GM10266 (cell line): ENCODE measurements at regions not wholly inside any gene's neighbourhood (a gene's known extent, or its start where the extent isn't known, plus 50 kb on each side); places are given as distances from the start of the nearest gene placed in this dataset.

Experiments used
- DNase-seq: peaks from one replicate; pipeline ENCODE4 v3.0.0; 2012; ENCODE audit errors: extremely low spot score
- TF ChIP-seq, protein P1 (sequence below): IDR thresholded peaks from 2 replicates; pipeline ENCODE4 v1.5.1; 2012; ENCODE audit warnings: mild to moderate bottlenecking, low read depth; ENCODE audit not compliant: control insufficient read depth, insufficient read depth; ENCODE audit errors: missing control alignments

DNA sequence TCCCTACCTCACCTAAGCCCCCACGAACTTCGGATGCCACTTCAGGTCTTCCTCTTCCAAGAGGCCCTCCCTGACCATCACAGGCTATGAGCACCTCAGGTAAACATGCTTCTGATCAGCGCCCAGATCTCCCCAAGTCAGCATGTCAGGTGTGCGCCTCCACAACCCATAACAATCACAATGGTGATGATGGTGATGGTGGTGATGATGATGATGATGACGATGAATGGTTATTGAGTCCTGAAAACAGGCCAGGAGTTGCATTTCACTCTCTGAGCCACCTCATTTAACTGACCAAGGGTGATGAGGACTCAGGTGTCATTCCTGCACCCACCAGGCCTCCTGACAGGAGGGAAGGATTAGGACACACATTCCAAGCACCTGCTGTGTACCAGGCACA lies 426.6 kb upstream of the SULF2 start:
- TF ChIP-seq, protein P1, sequence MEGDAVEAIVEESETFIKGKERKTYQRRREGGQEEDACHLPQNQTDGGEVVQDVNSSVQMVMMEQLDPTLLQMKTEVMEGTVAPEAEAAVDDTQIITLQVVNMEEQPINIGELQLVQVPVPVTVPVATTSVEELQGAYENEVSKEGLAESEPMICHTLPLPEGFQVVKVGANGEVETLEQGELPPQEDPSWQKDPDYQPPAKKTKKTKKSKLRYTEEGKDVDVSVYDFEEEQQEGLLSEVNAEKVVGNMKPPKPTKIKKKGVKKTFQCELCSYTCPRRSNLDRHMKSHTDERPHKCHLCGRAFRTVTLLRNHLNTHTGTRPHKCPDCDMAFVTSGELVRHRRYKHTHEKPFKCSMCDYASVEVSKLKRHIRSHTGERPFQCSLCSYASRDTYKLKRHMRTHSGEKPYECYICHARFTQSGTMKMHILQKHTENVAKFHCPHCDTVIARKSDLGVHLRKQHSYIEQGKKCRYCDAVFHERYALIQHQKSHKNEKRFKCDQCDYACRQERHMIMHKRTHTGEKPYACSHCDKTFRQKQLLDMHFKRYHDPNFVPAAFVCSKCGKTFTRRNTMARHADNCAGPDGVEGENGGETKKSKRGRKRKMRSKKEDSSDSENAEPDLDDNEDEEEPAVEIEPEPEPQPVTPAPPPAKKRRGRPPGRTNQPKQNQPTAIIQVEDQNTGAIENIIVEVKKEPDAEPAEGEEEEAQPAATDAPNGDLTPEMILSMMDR = no peak
- no peak for DNase-seq

DNA sequence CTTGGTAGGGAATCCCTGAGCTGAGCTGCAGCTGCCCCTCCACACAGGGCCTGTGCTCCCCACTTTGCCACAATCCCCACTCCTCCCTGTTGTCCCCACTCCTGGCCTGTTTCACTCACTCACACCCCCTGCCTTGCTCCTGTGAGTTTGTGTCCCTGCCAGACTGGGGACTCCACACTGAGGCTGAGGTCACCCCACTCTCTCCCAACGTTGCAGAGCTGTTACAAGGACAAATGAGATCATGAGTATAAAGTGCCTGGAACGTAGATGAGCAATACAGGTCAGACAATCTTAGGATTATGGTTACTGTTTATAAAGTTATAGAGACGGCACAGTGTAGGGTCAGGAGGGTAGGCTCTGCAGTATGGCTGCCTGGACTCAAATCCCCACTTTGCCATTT lies 426.0 kb upstream of the SULF2 start:
- TF ChIP-seq, protein P1 = no peak
- no peak for DNase-seq

DNA sequence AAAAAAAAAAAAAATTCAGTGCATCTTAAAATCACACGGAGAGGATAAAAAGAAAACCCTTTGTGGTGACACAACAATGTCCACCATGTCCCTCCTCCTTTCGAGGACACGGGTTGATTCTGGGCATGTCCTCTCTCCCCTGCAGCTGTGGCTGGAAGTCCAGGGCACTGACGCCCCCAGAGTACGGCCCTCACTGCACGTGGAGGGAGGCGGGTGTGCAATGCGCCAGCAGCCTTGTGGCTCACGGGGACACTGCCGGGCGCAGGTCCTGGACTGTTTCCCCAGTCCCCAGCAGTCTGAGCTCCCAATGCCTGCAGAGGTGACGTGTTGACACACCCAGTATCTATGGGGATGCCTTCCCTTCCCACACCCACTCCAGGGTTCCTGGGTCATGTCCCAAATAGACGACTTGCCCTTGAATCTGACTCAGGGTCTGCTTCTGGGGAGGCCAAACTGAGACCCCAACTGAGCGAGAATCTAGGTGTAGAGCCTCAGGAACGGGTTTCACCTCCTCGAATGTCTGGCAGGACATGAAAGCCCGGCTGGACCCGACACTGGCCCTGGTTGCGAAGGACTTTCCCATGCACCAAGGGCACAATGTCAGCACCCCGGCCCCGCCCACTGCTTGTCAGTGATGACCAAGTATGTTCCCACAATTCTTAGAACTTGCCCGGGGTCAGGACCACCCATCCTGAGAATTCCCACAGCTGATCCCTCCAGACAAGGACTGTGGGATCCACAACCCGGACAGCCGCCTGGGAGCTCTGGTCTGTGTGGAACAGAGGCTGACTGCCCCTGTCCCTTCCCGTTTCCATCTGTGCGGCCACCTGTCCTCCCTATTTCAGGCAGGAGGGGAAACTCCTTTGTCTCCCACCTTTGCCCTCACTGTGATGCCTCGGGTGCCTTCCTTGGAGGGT lies 425.1 kb upstream of the SULF2 start:
- TF ChIP-seq, protein P1 = no peak

DNA sequence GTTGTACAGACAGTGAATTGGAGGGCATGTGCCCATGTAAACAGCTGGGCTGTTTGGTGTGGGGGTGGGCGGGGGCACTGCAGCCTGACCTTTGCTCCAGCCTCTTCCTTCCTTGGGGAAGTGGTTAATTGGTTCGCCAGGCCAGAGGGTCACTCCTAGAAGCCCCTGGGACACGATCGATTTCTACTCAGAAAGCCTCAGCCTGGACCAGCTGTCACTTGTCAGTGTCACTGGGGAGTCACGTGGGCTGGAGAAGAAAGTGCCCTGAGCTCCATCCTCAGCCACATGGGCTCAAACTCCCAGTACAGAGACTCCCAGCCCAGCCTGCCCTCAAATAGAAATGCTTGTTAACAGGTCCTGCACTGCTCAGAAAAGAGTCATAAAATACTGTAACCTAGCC lies 423.8 kb upstream of the SULF2 start:
- TF ChIP-seq, protein P1 = no peak
- DNase-seq = no peak

More for the DNA sequence above, 425.1 kb upstream of the SULF2 start:
- DNase-seq = no peak

DNA sequence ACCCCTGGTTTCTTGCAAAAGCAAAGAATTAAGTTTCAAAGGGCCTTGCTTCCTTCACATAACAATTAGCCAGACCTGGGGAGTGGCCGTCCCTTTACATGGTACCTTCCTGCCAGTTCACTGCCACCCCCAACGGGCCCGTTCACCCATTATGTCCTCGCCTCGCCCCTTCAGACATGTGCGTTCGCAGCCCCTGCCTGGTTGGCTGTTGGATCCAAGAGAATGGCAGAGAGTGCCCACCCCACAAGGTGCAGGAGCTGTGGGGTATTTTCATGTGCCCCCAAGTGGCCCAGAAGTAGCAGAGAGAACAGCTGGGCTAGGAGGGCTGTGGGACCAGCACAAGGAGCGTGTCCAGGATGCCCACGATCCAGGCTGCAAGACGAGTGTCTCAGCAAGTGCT lies 422.9 kb upstream of the SULF2 start:
- DNase-seq = no peak
- TF ChIP-seq, protein P1 = no peak

DNA sequence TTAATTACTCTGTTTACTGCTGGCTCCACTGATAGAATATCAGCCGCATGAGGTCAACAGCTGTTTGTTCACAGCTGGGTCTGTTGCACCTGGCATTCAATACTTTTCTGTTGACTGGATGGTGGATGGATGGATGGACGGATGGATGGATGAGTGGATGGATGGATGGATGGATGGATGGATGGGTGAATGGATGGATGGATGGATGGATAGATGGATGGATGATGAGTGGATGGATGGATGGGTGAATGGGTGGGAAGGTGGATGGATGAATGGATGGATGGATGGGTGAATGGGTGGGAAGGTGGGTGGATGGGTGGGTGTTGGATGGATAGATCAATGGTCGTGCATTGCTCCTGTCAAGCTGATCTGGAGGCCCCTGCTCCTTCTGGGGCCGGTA lies 422.2 kb upstream of the SULF2 start:
- TF ChIP-seq, protein P1 = no peak
- DNase-seq = no peak

DNA sequence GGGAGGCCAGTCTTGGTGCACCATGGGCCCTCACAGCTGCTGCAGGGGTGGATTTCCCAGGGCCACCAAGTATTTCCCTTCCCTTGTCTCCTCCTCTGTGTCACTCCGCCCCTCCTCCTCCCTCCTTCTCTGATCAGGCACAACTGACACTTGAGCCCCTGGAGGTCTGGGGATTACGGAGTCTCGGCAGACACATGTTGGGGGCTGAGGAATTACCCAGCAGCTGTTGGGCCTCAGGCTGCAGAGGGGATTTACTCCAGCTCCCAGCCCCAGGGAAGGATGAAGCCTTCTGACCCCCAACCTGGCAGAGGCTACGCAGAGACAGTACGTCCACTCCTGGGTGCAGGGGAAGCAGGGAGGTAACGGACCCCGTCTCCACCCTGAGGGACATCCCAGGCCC lies 420.5 kb upstream of the SULF2 start:
- DNase-seq = no peak
- TF ChIP-seq, protein P1 = no peak
